TTC549 (cell line): ENCODE measurements at regions not wholly inside any gene's neighbourhood (a gene's known extent, or its start where the extent isn't known, plus 50 kb on each side); places are given as distances from the start of the nearest gene placed in this dataset.
"Not testable (repeated sequence)": the region's sequence is repeated elsewhere in the genome, so short reads cannot be mapped to it uniquely, and the experiment has no call there.

ENCODE experiments used
- FAIRE-seq: peaks from 2 replicates; lab custom pipeline; 2012; peaks lifted over from hg19 to GRCh38; lab: Jason Lieb, UNC

DNA sequence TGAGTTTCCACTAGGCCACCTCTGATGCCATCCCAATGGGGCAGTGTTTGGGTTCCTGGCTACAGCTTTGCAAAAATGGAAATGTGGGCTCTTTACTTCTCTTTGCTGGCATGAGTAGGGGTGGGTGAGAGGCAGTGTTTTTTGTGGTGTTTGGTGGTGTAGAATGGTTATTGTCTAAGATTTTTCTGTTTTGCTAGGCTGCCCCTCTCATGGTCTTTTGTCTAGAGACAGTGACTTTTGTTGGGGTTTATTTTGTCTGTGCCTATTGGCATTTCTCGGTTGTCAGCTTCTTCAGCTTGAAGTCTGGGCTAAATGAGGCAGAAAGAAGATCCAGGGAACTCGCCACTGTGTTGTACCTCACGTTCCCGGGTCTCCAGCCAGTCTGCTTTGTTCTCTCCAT is 112.1 kb downstream of the CENPF start:
- no peak for FAIRE-seq

DNA sequence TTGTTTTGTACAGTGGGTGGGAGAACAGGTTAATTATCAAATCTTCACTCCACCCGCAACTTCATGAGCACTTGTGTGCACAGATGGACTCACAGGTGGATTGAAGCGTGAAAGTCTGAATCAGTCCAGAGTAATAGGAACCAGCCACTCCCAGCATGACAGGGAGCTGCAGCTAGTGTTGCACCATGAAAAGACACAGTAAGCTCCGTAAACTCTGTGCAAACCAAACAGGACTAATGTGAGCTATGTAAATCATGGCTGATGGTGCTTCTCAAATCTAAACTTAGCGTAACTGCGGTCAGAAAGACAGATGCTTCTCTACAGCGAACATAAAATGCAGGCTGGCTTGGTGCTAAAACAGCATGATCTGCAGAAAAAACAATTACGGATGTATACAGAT is 114.4 kb downstream of the CENPF start:
- no peak for FAIRE-seq

DNA sequence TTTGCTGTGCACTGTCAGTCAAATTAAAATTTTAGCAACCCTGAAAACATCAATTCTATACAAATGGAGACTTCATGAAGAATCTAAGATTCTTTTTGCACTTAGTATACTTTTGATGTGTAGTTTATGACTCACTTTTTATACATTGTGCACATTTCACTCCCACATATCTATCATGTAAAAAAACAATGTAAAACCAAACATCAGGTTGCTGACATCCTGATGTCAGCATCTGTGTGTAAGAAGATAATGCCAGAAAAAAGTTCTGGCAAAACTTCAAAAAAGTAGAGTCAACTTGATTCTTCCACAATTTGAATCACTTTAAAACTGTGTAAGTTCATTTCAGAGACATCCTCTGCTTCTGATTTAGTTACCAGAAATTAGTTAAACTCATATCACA is 115.7 kb downstream of the CENPF start:
- FAIRE-seq, result no peak

DNA sequence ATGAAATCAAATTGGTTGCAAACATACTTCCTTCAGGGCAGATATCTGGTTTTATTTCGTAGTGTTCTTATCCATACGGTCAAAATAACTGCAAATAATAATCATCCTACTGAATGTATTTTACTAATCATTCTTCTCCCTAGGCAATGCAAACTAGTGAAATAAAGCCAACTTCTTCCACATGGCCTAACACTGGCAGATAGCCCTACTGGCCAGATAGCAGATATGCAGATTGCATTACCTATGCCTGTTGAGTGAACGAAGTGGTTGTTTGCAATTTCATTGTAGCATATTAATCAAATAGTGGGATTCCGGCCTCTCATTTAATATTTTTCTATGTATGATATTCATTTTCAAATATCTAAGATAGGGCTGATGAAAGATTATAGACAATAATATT is 116.2 kb downstream of the CENPF start:
- FAIRE-seq, result no peak

GRCh38 chr1:214720561-214720960 is 117.6 kb downstream of the CENPF start:
- FAIRE-seq, result no peak

DNA sequence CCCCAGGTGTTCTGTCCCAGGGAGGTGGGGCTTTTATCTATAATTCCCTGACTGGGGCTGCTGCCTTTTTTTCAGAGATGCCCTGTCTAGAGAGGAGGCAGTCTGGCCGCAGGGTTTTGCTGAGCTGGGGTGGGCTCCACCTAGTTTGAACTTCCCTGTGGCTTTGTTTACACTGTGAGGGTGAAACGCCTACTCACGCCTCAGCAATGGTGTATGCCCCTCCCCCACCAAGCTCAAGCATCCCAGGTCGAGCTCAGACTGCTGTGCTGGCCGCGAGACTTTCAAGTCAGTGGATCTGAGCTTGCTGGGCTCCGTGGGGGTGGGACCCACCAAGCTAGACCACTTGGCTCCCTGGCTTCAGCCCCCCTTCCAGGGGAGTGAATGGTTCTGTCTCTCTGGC is 124.3 kb downstream of the CENPF start:
- FAIRE-seq, result no peak

DNA sequence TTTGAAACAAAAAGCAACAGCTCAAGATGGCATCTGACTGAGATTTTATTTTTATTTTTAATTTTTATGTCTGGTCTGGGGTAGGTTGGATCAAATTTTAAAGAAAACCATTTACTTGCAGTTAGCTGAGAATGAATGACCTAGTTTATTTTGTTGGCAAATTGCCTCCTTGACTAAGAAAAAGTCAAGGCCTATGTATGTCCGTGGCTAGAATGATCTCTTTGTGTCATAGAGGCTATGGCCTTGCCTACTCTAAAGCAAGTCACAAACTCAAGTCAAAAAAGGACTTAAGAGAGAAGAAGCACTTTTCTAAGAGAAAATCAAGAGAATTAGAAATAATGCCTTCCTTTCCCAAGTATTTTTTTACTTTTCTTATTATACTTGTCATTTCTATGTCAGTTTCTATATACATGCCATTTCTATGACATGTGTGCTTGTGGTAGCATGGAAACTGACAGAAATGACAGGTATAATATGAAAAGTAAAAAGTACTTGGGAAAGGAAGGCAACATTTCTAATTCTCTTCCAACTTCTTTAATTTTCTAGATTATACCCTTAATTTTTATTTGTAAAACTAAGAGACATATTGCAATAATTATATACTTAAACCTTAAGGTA is 136.7 kb downstream of the CENPF start:
- FAIRE-seq, result no peak

- no peak for FAIRE-seq
Measured at GRCh38 chr1:214740471-214740870, 137.5 kb downstream of the CENPF start.

DNA sequence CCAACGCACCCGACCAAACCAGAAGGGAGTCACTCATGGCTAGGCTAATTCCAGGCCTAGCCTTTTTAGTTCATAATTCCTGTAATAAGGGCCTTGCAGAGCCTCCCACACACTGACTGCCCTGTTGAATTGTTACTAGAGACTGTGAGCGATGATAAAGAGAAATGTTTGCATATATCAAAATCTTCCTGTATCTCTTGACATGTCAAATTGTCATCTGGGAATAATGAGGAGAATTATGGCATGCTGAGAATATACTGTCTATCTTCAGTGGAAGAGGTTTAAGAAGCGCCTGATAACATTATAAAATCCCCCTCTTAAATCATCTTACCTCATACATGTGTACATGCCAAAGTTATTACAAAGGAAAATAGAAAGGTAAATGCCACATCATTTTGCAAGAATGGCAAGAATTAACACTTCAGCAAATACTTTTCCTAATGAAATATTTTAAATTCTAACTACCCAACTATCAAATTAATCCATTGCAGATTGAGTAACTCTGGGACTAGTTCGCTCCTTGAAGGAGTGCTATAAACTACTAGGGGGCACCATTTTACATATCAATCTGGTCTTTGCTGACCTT is 144.1 kb downstream of the CENPF start:
- FAIRE-seq, result no peak

- no peak for FAIRE-seq
Measured at GRCh38 chr1:214753236-214753852, 150.3 kb downstream of the CENPF start.

DNA sequence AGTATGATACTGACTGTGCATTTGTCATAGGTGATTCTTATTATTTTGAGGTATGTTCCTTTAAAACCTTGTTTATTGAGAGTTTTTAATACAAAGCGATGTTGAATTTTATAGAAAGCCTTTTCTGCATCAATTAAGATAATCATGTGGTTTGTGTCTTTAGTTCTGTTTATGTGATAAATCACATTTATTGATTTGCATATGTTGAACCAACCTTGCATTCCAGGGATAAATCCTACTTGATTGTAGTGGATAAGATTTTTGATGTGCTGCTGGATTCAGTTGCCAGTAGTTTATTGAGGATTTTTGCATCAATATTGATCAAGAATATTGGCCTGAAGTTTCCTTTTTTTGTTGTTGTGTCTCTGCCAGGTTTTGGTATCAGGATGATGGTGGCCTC is 158.0 kb downstream of the CENPF start:
- FAIRE-seq, result no peak

DNA sequence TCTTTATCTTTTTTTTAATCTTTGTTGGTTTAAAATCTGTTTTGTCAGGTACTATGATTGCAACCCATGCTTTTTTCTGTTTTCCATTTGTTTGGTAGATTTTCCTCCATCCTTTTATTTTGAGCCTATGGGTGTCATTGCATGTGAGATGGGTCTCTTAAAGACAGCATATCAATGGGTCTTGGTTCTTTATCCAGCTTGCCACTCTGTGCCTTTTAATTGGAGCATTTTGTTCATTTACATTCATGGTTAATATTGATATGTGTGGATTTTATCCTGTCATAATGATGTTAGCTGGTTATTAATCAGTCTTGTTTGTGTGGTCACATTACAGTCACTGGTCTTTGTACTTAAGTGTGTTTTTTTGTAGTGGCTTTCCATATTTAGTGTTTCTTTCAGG is 159.9 kb downstream of the CENPF start:
- no peak for FAIRE-seq

DNA sequence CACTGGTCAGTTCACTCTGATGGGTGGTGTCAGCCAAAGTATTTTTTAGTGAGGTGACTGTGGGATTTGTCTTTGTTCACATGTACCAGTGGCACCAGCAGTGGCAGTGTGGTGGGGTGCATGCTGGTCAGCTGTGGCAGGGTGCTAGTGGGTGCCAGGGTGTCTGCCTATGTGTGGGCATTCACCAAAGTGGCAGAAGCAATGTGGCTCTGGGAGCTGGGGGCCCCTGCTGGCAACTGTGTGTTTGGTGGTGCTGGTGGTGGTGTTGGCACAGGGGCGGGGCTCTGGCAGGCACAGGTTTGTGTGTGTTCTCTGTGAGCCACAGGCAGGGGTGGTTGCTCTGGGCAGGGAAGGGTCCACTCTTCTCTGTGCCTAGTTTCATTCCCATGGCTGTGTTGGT is 161.5 kb downstream of the CENPF start:
- FAIRE-seq, result no peak

DNA sequence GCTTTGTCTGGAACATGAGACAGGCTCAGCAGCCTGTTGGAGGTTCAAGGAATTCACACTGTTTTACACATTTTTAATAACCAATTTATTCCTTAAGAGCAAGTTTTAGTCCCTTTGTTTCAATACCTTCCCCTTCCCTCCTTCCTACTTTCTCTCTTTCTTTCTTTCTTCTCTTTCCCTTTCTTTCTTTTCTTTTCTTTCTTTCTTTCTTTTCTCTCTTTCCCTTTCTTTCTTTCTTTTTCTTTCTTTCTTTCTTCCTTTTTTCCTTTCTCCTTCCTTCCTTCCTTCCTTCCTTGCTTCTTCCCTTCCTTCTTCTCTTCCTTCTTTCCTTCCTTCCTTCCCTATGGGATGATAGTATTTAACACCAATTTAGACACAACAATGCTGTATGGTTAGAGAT is 164.2 kb downstream of the CENPF start:
- no peak for FAIRE-seq

DNA sequence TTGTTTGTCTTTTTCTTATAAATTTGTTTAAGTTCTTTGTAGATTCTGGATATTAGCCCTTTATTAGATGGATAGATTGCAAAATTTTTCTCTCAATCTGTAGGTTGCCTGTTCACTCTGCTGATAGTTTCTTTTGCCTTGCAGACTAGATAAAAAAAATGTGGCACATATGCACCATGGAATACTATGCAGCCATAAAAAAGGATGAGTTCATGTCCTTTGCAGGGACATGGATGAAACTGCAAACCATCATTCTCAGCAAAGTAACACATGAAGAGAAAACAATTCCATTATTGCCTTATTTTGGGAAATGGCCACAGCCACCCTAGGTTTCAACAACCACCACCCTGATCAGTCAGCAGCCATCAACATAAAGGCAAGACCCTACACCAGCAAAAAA is 166.7 kb downstream of the CENPF start:
- FAIRE-seq, result not testable (repeated sequence)

- peak; percentile 20 for FAIRE-seq
Measured at GRCh38 chr1:214777364-214777763, 174.4 kb downstream of the CENPF start.

DNA sequence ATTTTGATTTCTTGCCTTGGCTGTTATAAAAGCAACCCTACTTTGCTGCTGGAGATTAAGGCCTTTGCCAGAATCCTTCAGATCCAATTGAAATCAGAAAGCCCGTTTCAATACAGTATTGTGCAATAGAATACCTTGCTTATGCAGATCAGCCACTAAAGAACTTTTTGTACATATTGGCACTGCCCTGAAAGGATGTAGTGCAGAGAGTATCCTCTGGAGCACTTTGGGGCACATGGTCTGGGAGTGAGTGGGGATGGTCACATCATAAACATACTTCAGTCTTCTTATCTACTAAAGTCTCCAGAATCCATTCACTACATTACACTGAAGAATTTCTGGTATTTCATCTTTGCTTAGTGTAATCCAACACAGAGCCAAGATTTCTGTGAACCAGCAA is 189.0 kb downstream of the CENPF start:
- no peak for FAIRE-seq

DNA sequence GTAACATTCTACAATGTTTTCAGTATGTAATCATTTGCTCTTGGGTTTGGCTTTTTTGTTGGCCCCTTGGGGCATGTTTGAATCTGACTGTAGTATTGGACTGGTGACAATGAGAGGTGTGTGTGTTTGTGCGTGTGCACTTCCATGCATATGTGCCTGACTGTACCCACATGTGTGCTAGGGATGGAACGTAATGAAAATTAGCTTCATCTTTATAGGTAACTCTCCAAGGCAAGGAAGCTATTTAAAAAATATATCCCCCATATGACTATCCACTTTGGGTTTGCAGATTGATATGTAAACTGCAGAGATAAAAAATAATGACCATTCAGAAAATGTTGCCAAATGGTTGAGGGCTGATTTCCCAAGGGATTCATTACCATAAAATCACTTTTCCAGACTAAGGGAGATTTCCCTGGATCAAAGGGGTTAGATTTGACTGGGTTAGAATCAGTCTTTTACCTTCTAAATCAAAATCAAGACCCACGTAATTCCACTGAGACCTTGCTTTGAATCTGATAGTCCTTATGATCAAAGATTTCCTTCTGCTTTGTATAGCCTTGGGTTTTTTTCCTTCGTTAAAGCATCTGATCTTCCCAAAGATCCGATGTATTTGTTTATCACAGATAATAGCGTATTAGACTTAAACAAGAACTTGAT is 189.7 kb downstream of the CENPF start:
- no peak for FAIRE-seq

GRCh38 chr1:214793708-214794107 is 190.7 kb downstream of the CENPF start:
- no peak for FAIRE-seq

DNA sequence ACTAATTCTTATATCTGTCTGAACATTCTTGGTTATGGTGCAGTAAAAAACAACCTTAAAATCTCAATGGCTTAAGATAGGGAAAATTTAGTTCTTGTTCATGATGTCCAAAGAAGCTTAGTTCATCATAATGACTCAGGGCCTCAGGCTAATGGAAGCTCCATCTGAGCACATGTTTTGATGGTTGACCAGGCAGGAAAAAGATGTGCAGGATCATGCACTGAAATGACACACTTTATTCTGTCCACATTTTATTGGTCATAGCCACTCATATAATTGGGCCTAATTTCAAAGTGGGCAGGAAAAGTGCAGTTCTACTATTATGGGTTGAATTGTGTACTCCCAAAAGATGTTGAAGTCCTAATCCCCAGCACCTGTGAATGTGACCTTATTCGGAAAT is 198.2 kb downstream of the CENPF start:
- FAIRE-seq, result no peak

DNA sequence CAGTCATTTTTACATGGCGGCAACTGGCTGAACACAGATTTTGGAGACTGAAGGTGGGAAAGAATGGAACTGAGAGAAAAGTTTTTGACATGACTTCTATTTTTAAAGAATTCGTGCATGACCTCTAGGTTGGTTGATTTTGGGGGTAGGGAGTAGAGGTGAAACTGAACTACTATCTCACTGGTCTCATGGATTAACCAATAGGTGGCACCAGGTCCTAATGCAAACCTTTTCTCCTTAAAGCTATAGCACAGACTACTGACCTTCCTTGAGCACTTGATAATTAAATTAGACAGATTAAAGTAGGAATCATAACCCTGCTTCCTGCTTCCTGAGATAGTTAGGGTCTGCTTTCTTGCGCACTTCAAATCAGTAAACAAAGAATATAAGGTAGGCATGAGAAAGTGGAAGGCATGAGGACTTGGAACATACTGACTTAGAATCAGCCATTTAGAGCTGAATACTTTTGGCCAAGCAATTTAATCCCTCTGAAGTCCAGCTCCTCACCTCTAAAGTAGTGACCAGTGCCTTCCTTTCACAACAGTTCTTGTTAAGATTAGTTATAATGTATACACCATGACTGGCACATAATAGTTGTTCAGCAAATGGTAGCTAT is 206.0 kb downstream of the CENPF start:
- no peak for FAIRE-seq

DNA sequence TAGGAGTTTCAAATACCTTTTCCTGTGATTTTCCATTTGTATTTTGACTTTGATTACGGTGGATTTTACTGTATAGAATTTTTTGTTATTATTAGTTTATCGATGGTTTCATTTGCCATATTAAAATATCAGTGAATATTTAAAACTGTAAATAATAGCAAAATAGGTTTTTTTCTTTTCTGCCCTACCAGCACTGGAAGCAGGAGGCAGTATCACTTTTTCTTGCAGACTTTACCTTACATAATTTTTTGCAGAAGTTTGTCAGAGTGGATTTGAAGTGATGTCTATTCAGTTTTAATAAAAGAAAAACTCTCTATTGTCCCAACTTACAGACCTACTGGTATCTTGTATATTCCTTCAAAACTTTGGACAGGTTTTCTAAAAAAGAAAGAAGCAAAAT is 213.6 kb downstream of the CENPF start:
- no peak for FAIRE-seq
